GM18498 (cell line): ENCODE measurements at regions not wholly inside any gene's neighbourhood (a gene's known extent, or its start where the extent isn't known, plus 50 kb on each side); places are given as distances from the start of the nearest gene placed in this dataset.

ENCODE experiments used
- ATAC-seq: cut with Tn5 transposase; IDR thresholded peaks from one replicate; pipeline ENCODE4 v1.9.1; 2021; ENCODE audit warnings: mild to moderate bottlenecking, moderate library complexity; ENCODE audit not compliant: unreplicated experiment

GRCh38 chr6:144855375-144855774 is 570.2 kb downstream of the UTRN start:
- ATAC-seq: no peak

DNA sequence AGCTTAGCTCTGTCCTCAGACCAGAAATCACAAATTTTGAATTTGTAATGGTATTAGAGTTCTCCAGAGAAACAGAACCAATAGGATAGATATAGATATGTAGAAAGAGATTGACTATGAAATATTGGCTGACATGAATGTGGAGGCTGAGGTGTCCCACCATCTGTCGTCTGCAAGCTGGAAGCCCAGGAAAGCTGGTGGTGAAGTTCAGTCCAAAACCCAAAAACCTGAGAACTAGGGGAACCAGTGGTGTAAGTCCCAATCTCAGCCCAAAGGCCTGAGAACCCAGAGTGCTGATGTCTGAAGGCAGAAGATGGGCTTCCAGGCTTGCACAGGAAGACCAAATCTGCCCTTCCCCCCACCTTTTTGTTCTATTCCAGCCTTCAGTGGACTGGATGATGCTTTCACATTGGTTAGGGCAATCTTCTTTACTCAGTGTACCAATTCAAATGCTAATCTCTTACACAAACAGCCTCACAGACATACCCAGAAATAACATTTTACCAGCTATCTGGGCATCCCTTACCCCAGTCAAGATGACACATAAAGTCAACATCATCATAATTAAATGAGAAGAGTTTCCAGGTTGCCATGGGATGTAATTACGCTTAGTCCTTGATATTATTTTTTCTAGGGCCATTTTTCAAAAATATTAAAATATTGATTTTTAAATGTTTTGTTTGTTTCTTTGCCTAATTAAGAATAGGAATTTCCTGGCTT is 570.8 kb downstream of the UTRN start:
- ATAC-seq: no peak

GRCh38 chr6:144856622-144857021 is 571.5 kb downstream of the UTRN start:
- ATAC-seq: no peak

DNA sequence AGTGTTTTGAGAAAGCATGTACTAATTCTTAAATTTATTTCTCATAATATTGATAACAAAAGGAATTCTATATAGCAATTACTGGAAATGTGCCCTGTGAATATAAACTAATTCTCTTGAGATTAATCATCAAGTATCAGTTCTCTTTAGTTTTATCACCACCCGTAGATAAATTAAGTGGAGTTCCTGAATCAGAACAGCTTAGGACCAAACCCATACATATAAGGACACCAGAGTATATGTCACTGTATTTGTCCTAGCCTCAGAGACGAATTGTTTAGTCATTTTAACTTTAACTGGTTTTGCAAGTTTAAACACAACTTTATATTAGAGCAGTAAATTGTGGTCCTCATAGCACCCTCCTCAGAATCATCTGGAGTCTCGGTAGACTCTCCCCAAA is 572.0 kb downstream of the UTRN start:
- ATAC-seq: no peak

GRCh38 chr6:144862769-144863168 is 577.6 kb downstream of the UTRN start:
- no peak for ATAC-seq

- no peak for ATAC-seq
Measured at GRCh38 chr6:144867761-144868160, 582.6 kb downstream of the UTRN start.

GRCh38 chr6:144870782-144871181 is 585.6 kb downstream of the UTRN start:
- ATAC-seq: no peak

DNA sequence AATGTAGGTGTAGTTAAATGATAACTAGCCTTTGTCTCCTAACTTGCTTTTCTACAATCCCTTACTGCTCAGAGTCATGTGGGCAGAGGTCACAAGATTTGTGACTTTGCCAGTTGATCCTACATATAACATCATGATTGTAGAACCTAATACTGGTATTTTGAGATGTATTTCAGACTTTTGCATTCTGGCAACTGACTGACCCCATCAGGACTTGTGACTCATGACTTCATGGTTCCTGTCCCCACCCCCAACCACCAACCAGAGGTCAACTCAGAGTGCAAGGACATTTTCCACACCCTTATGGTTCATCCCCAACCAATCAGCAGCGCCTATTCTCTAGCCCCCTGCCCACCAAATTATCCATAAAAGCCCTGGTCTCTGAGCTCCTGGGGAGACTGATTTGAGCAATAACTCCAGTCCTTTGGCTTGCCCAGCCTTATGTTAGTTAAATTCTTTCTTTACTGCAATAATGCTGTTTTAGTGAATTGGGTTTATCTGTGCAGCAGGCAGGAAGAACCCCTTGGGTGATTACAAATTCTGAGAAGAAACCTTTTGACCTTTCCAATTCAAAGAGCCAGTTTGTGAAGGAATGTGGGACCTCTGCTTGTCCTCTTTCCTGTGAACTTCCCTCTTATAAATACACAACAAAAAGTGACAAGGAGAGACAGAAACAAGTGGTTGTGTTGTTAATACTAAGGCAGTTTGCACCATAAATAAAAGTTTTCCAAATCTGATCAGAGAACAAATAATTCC is 588.7 kb downstream of the UTRN start:
- no peak for ATAC-seq

GRCh38 chr6:144876689-144877088 is 591.6 kb downstream of the UTRN start:
- no peak for ATAC-seq

DNA sequence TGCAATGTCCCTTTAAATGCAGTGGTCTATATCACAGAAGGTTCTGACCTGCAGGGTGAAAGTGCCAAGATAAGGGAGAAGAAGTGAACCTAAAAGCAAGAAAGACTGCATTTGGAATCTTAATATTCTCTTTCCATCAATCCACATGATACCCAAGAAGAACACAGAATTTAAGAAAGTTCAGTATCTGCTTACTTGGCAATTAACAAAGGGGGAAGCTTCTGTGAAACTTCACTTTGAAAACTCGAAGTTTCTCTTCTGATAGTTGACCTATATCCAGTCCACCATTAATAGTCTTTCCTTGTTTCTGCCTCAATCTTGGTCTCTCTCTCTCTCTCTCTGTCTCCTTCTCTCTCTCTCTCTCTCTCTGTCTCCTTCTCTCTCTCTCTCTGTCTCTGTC is 592.0 kb downstream of the UTRN start:
- no peak for ATAC-seq

GRCh38 chr6:144878577-144878976 is 593.4 kb downstream of the UTRN start:
- no peak for ATAC-seq

- no peak for ATAC-seq
Measured at GRCh38 chr6:144879436-144879835, 594.3 kb downstream of the UTRN start.

- ATAC-seq: no peak
Measured at GRCh38 chr6:144882425-144882824, 597.3 kb downstream of the UTRN start.

DNA sequence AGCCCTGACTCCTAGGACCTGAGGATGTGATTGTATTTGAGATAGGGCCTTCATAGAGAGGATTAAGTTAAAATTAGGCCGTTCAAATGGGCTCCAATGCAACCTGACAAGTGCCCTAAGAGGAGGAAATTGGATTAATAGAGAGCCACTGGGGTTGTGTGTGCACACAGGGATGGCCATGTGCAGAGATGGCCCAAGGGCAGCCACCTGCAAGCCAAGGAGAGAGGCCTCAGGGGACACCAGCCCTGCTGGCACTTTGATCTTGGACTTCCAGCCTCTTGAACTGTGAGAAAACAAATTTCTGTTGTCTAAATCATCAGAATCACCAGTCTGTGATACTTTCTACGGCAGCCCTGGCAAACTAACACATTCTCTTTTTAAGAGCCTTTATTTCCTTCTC is 598.8 kb downstream of the UTRN start:
- no peak for ATAC-seq

DNA sequence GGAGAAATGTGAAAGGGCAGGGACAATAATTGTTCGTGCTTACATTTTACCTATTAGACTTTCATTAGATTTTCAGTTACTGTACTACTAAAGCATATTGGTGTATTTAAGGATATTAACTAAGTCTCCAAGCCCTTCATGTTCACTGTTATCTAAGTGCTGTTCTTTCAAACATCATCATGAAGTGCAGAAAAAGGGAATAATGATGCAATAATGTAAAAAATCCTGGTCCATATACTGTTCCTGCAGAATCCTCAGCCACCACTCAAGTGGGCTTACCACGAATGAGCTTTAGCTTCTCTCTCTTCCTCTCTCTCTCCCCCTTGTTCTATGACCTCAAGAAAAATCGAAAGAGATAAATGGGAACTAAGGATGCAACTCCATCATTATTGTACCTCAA is 600.7 kb downstream of the UTRN start:
- ATAC-seq: no peak

- no peak for ATAC-seq
Measured at GRCh38 chr6:144886682-144887081, 601.5 kb downstream of the UTRN start.

DNA sequence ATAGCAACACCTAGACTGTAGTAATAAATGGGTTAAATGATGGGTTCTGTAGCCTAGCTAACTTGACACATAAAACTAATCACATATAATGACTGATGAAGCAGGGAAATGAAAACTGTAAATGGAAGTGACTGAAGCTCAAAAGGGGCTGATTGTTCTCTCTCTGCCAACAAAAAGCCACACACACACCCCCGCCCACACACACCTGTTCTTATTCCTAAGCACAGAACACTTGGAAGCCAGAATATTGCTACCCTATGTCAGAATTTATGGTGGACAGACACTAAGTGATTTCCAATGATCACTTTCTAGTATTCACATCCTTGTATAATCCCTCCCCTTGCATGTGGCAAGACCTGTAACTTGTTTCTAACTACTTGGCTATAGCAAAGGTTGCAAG is 603.5 kb downstream of the UTRN start:
- no peak for ATAC-seq

DNA sequence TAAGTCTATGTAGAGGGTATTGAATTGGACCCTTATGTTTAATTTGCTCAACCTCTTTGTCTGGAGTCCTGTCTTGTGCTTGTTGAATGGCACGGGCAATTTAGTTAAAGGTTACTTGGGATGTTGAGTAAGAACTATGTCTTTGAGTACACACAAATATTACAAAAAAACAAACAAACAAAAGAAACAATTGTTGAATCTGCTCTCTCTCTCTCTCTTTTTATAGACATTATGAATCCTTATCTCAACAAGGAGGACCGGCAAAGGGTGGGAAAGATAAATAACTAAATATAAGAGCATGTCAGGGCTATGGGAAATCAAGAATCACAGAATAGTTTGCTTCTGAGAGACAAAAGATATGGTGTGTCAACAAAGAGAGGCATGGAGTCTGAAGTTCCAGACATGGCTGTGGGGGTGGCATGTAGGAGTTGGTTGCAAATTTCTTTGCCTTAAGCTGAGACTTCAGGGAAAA is 608.6 kb downstream of the UTRN start:
- ATAC-seq: no peak

GRCh38 chr6:144894240-144894639 is 609.1 kb downstream of the UTRN start:
- ATAC-seq: no peak

- no peak for ATAC-seq
Measured at GRCh38 chr6:144895313-144896278, 610.5 kb downstream of the UTRN start.

DNA sequence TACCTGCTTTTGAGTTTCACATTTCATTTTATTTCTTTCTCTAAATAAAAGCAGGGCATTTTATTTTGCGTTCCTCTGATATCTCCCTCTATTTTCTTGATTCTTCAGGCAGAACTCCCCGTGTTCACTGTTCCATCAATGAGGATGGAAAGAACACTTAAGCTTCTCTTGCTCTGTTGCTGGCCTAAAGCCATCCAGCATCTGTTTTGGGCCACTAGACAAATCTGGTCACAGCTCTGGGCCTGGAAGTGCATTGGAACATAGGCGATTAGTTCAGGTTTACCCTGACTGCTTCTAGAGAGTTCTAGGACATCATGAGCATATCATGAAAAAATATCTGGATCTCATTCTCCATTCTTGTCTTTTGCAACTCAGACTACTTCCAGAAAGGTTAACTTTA is 611.2 kb downstream of the UTRN start:
- no peak for ATAC-seq
